PC-9 (cell line): ENCODE measurements at regions not wholly inside any gene's neighbourhood (a gene's known extent, or its start where the extent isn't known, plus 50 kb on each side); places are given as distances from the start of the nearest gene placed in this dataset.

Experiments used
- EZH2 ChIP-seq: fragments of 200-600 bp; sonication (generic); IDR thresholded peaks from 2 replicates; pipeline ENCODE4 v1.8.0; 2017; ENCODE audit warnings: antibody characterized with exemption, low read depth
- TF ChIP-seq, protein P1 (sequence below): fragments of 200-600 bp; sonication (generic); conservative IDR thresholded peaks from 2 replicates; pipeline ENCODE4 v1.6.1; 2017; ENCODE audit warnings: mixed run types, antibody characterized with exemption, mild to moderate bottlenecking, moderate library complexity

DNA sequence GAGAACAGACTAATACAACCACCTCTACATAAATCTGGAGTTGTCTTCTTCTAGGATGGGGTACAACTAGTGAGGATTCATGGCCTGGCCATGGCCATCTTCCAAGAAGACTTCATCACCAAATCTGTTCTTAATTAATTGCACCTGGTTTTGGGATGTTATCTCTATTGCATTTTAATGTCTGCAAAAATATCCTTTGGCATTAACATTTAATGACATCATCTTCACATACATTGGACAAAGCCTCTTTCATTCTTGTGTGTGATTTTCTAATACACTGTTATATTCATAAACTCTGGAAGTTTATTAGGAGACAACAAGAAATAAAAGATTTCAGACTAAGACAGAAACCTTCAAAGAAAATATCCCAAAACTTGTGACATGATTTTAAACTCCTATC, 124.2 kb upstream of the ABCB5 start:
- TF ChIP-seq, protein P1, sequence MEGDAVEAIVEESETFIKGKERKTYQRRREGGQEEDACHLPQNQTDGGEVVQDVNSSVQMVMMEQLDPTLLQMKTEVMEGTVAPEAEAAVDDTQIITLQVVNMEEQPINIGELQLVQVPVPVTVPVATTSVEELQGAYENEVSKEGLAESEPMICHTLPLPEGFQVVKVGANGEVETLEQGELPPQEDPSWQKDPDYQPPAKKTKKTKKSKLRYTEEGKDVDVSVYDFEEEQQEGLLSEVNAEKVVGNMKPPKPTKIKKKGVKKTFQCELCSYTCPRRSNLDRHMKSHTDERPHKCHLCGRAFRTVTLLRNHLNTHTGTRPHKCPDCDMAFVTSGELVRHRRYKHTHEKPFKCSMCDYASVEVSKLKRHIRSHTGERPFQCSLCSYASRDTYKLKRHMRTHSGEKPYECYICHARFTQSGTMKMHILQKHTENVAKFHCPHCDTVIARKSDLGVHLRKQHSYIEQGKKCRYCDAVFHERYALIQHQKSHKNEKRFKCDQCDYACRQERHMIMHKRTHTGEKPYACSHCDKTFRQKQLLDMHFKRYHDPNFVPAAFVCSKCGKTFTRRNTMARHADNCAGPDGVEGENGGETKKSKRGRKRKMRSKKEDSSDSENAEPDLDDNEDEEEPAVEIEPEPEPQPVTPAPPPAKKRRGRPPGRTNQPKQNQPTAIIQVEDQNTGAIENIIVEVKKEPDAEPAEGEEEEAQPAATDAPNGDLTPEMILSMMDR = no peak
- TF ChIP-seq EZH2 = no peak
